ENCODE measurements at regions not wholly inside any gene's neighbourhood (a gene's known extent, or its start where the extent isn't known, plus 50 kb on each side); places are given as distances from the start of the nearest gene placed in this dataset.

GRCh38 chr2:56128235-56128634, 55.6 kb upstream of the CCDC85A start:
- Histone ChIP-seq H3K4me3 (ENCODE audit: low read depth, low read length) (no peak overlapping the region), H3K9me3 (no peaks in the 10 kb centered on the region), H3K27me3 (replicated peaks; ENCODE audit: control insufficient read depth, insufficient read depth, low read length) (no peaks in the 10 kb centered on the region), H3K4me1 (no peaks in the 10 kb centered on the region), H3K36me3 (ENCODE audit: control insufficient read depth, insufficient read depth, low read length) (no peaks in the 10 kb centered on the region)
- no peak for DNase-seq
- H3K4me1 Mint-ChIP-seq (ENCODE audit: low read depth, unreplicated experiment) = no peaks in the 10 kb centered on the region
- H3K27me3 Mint-ChIP-seq (ENCODE audit: insufficient read depth, unreplicated experiment) = peaks cover 5% of the 10 kb centered on the region
- H3K36me3 Mint-ChIP-seq (ENCODE audit: insufficient read depth, unreplicated experiment) = no peaks in the 10 kb centered on the region
- H3K4me3 Mint-ChIP-seq (ENCODE audit: unreplicated experiment) = no peak overlapping the region
- intact Hi-C loops (cut with micrococcal nuclease; ENCODE audit: unreplicated experiment) = no loop called here
- BruUV-seq (replicated peaks) = no TSS peak
- ChIA-PET POLR2A (no interaction called here), CTCF (no interaction called here)
- H3K9me3 Mint-ChIP-seq (ENCODE audit: unreplicated experiment) = no peaks in the 10 kb centered on the region
- no peak overlapping the region for H3K27ac Mint-ChIP-seq (ENCODE audit: unreplicated experiment)
- no peak for TF ChIP-seq CTCF (IDR thresholded peaks at IDR 0.05; ENCODE audit: insufficient read depth in 1 of 2, low read depth in 1 of 2, low read length in 1 of 2, severe bottlenecking in 1 of 2, unreplicated experiment in 1 of 2)

GRCh38 chr2:56130463-56131070, 53.2 kb upstream of the CCDC85A start:
- Mint-ChIP-seq H3K27me3 (ENCODE audit: insufficient read depth, unreplicated experiment) (peaks cover 5% of the 10 kb centered on the region), H3K36me3 (ENCODE audit: insufficient read depth, unreplicated experiment) (no peaks in the 10 kb centered on the region), H3K4me3 (ENCODE audit: unreplicated experiment) (no peak overlapping the region), H3K4me1 (ENCODE audit: low read depth, unreplicated experiment) (no peaks in the 10 kb centered on the region), H3K9me3 (ENCODE audit: unreplicated experiment) (no peaks in the 10 kb centered on the region), H3K27ac (ENCODE audit: unreplicated experiment) (no peak overlapping the region)
- BruUV-seq (replicated peaks) = no TSS peak
- Histone ChIP-seq H3K27me3 (replicated peaks; ENCODE audit: control insufficient read depth, insufficient read depth, low read length) (no peaks in the 10 kb centered on the region), H3K4me1 (no peaks in the 10 kb centered on the region), H3K9me3 (no peaks in the 10 kb centered on the region), H3K4me3 (ENCODE audit: low read depth, low read length) (no peak overlapping the region), H3K36me3 (ENCODE audit: control insufficient read depth, insufficient read depth, low read length) (no peaks in the 10 kb centered on the region)
- TF ChIP-seq CTCF (IDR thresholded peaks at IDR 0.05; ENCODE audit: insufficient read depth in 1 of 2, low read depth in 1 of 2, low read length in 1 of 2, severe bottlenecking in 1 of 2, unreplicated experiment in 1 of 2) = peak; percentile 61 to 67
- POLR2A ChIA-PET = no interaction called here
- intact Hi-C loops (cut with micrococcal nuclease; ENCODE audit: unreplicated experiment) = loop anchor here (1.0 to 5.0 kb wide), 2 partner anchors 118 to 1386 kb away; no protein-coding TSS in a partner anchor
- DNase-seq = peak in 1 of 2 experiments; percentile 39
- CTCF ChIA-PET = interaction anchor here (0.6 to 1.3 kb wide), 6 partner anchors 10 to 359 kb away, joined by 3 to 18 read pairs (median 4); no protein-coding TSS in a partner anchor

- H3K27ac Mint-ChIP-seq (ENCODE audit: unreplicated experiment) = no peak overlapping the region
- H3K27me3 ChIP-seq (replicated peaks; ENCODE audit: control insufficient read depth, insufficient read depth, low read length) = no peaks in the 10 kb centered on the region
- H3K36me3 ChIP-seq (ENCODE audit: control insufficient read depth, insufficient read depth, low read length) = no peaks in the 10 kb centered on the region
- H3K4me3 Mint-ChIP-seq (ENCODE audit: unreplicated experiment) = no peak overlapping the region
- BruUV-seq (replicated peaks) = no TSS peak
- no peaks in the 10 kb centered on the region for H3K36me3 Mint-ChIP-seq (ENCODE audit: insufficient read depth, unreplicated experiment)
- H3K4me1 ChIP-seq = no peaks in the 10 kb centered on the region
- no peaks in the 10 kb centered on the region for H3K9me3 Mint-ChIP-seq (ENCODE audit: unreplicated experiment)
- peaks cover 2% of the 10 kb centered on the region for H3K27me3 Mint-ChIP-seq (ENCODE audit: insufficient read depth, unreplicated experiment)
- intact Hi-C loops (cut with micrococcal nuclease; ENCODE audit: unreplicated experiment) = loop anchor here (1.0 to 5.0 kb wide), 5 partner anchors 23 to 414 kb away; no protein-coding TSS in a partner anchor
- H3K4me1 Mint-ChIP-seq (ENCODE audit: low read depth, unreplicated experiment) = no peaks in the 10 kb centered on the region
- peak; percentile 36 to 53 for TF ChIP-seq CTCF (IDR thresholded peaks at IDR 0.05; ENCODE audit: insufficient read depth in 1 of 2, low read depth in 1 of 2, low read length in 1 of 2, severe bottlenecking in 1 of 2, unreplicated experiment in 1 of 2)
- POLR2A ChIA-PET = no interaction called here
- DNase-seq = peak in 1 of 2 experiments; percentile 45
- H3K4me3 ChIP-seq (ENCODE audit: low read depth, low read length) = no peak overlapping the region
- CTCF ChIA-PET = no interaction called here
- no peaks in the 10 kb centered on the region for H3K9me3 ChIP-seq
These were observed 51.7 kb upstream of the CCDC85A start for GRCh38 chr2:56132138-56132537.
